ENCODE measurements at regions not wholly inside any gene's neighbourhood (a gene's known extent, or its start where the extent isn't known, plus 50 kb on each side); places are given as distances from the start of the nearest gene placed in this dataset.

- Mint-ChIP-seq H3K27ac (no peak overlapping the region), H3K36me3 (no peaks in the 10 kb centered on the region), H3K4me3 (no peak overlapping the region), H3K4me1 (no peaks in the 10 kb centered on the region), H3K9me3 (peaks cover 2 to 5% (median 3%) of the 10 kb centered on the region in 3 donors), H3K27me3 (peaks cover 3 to 12% of the 10 kb centered on the region in 2 donors)
- Histone ChIP-seq H3K27ac (ENCODE audit: low read length) (no peak overlapping the region), H3K9me3 (no peaks in the 10 kb centered on the region), H3K4me3 (ENCODE audit: control insufficient read depth in 1 of 2, extremely low read depth in 1 of 2, low read length in 1 of 2) (no peak overlapping the region), H3K36me3 (ENCODE audit: control insufficient read depth in 2 of 2, extremely low read depth in 1 of 2, insufficient read depth in 1 of 2, low read length in 1 of 2) (no peaks in the 10 kb centered on the region), H3K4me1 (ENCODE audit: control insufficient read depth in 1 of 2, extremely low read depth in 1 of 2, insufficient read depth in 2 of 2, low read length in 2 of 2) (no peaks in the 10 kb centered on the region), H3K27me3 (replicated peaks in 1 of 2; ENCODE audit: control insufficient read depth in 2 of 2, extremely low read depth in 1 of 2, insufficient read depth in 2 of 2, low read length in 1 of 2) (peaks cover 0 to 7% of the 10 kb centered on the region in 2 experiments)
- DNase-seq (no peak), ATAC-seq (replicated peaks in 1 of 4) (no peak)
- 83% methylated on average over 1 of the region's 2 CpGs for WGBS (ENCODE audit: insufficient coverage)
- ChIA-PET POLR2A (no interaction called here), CTCF (no interaction called here)
These were observed 396.0 kb upstream of the USP24 start for GRCh38 chr1:55611123-55611522.

GRCh38 chr1:55610203-55610602 is 395.0 kb upstream of the USP24 start:
- no peaks in the 10 kb centered on the region for H3K4me1 ChIP-seq (ENCODE audit: control insufficient read depth in 1 of 2, extremely low read depth in 1 of 2, insufficient read depth in 2 of 2, low read length in 2 of 2)
- H3K4me3 ChIP-seq (ENCODE audit: control insufficient read depth in 1 of 2, extremely low read depth in 1 of 2, low read length in 1 of 2) = no peak overlapping the region
- no peak for DNase-seq
- H3K36me3 ChIP-seq (ENCODE audit: control insufficient read depth in 2 of 2, extremely low read depth in 1 of 2, insufficient read depth in 1 of 2, low read length in 1 of 2) = no peaks in the 10 kb centered on the region
- H3K4me1 Mint-ChIP-seq = no peaks in the 10 kb centered on the region
- H3K27me3 ChIP-seq (replicated peaks in 1 of 2; ENCODE audit: control insufficient read depth in 2 of 2, extremely low read depth in 1 of 2, insufficient read depth in 2 of 2, low read length in 1 of 2) = peaks cover 0 to 7% of the 10 kb centered on the region in 2 experiments
- ChIA-PET POLR2A (no interaction called here), CTCF (no interaction called here)
- no peak overlapping the region for H3K27ac ChIP-seq (ENCODE audit: low read length)
- no peaks in the 10 kb centered on the region for H3K36me3 Mint-ChIP-seq
- no peak overlapping the region for H3K4me3 Mint-ChIP-seq
- no peak overlapping the region for H3K27ac Mint-ChIP-seq
- H3K9me3 Mint-ChIP-seq = peaks cover 0 to 3% (median 2%) of the 10 kb centered on the region in 3 donors
- peaks cover 3 to 14% of the 10 kb centered on the region in 2 donors for H3K27me3 Mint-ChIP-seq
- no peak for ATAC-seq (replicated peaks in 1 of 4)
- WGBS (ENCODE audit: insufficient coverage) = no CpG with 5 or more reads among the region's 3 CpGs
- no peaks in the 10 kb centered on the region for H3K9me3 ChIP-seq

DNA sequence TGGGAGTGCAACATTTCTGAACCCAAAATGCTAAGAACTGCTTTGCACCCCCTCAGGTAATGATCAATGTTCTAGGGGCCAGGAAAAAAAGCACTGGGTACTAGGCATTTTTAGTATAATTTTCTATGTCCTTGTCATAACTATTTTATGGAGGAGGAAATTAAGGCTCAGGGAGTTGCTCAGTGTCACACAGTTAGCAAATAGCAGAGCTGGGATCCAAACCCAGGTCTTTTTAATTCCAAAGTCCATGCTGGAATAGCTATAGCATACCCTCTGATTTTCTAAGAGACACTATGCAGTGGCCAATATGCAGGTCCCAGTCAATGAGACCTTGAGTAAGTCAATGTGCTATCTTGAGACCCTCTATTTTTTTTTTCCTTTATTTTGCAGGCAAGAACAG is 394.5 kb upstream of the USP24 start:
- no peak overlapping the region for H3K4me3 ChIP-seq (ENCODE audit: control insufficient read depth in 1 of 2, extremely low read depth in 1 of 2, low read length in 1 of 2)
- H3K36me3 Mint-ChIP-seq = no peaks in the 10 kb centered on the region
- H3K27me3 ChIP-seq (replicated peaks in 1 of 2; ENCODE audit: control insufficient read depth in 2 of 2, extremely low read depth in 1 of 2, insufficient read depth in 2 of 2, low read length in 1 of 2) = peaks cover 0 to 7% of the 10 kb centered on the region in 2 experiments
- ChIA-PET POLR2A (no interaction called here), CTCF (interaction anchor here in 1 of 2 donors (0.7 kb wide), 1 partner anchor 9 kb away, joined by 3 read pairs; no protein-coding TSS in a partner anchor)
- no peaks in the 10 kb centered on the region for H3K4me1 Mint-ChIP-seq
- no peak for ATAC-seq (replicated peaks in 1 of 4)
- H3K27ac ChIP-seq (ENCODE audit: low read length) = no peak overlapping the region
- H3K4me1 ChIP-seq (ENCODE audit: control insufficient read depth in 1 of 2, extremely low read depth in 1 of 2, insufficient read depth in 2 of 2, low read length in 2 of 2) = no peaks in the 10 kb centered on the region
- no peaks in the 10 kb centered on the region for H3K36me3 ChIP-seq (ENCODE audit: control insufficient read depth in 2 of 2, extremely low read depth in 1 of 2, insufficient read depth in 1 of 2, low read length in 1 of 2)
- DNase-seq = no peak
- H3K9me3 Mint-ChIP-seq = peaks cover 0 to 3% (median 2%) of the 10 kb centered on the region in 3 donors
- H3K9me3 ChIP-seq = no peaks in the 10 kb centered on the region
- H3K4me3 Mint-ChIP-seq = no peak overlapping the region
- H3K27ac Mint-ChIP-seq = no peak overlapping the region
- H3K27me3 Mint-ChIP-seq = peaks cover 5 to 14% of the 10 kb centered on the region in 2 donors

GRCh38 chr1:55605155-55605554 is 390.0 kb upstream of the USP24 start:
- peaks cover 0 to 3% (median 2%) of the 10 kb centered on the region in 3 donors for H3K9me3 Mint-ChIP-seq
- H3K27ac Mint-ChIP-seq = no peak overlapping the region
- Histone ChIP-seq H3K27ac (ENCODE audit: low read length) (no peak overlapping the region), H3K4me1 (ENCODE audit: control insufficient read depth in 1 of 2, extremely low read depth in 1 of 2, insufficient read depth in 2 of 2, low read length in 2 of 2) (no peaks in the 10 kb centered on the region), H3K27me3 (replicated peaks in 1 of 2; ENCODE audit: control insufficient read depth in 2 of 2, extremely low read depth in 1 of 2, insufficient read depth in 2 of 2, low read length in 1 of 2) (peaks cover 0 to 7% of the 10 kb centered on the region in 2 experiments), H3K9me3 (no peaks in the 10 kb centered on the region), H3K36me3 (ENCODE audit: control insufficient read depth in 2 of 2, extremely low read depth in 1 of 2, insufficient read depth in 1 of 2, low read length in 1 of 2) (no peaks in the 10 kb centered on the region), H3K4me3 (ENCODE audit: control insufficient read depth in 1 of 2, extremely low read depth in 1 of 2, low read length in 1 of 2) (no peak overlapping the region)
- ChIA-PET CTCF (no interaction called here), POLR2A (no interaction called here)
- DNase-seq (no peak), ATAC-seq (replicated peaks in 1 of 4) (no peak)
- H3K27me3 Mint-ChIP-seq = peaks cover 5 to 16% of the 10 kb centered on the region in 2 donors
- no peaks in the 10 kb centered on the region for H3K4me1 Mint-ChIP-seq
- H3K4me3 Mint-ChIP-seq = no peak overlapping the region
- H3K36me3 Mint-ChIP-seq = no peaks in the 10 kb centered on the region
- no CpG with 5 or more reads among the region's 3 CpGs for WGBS (ENCODE audit: insufficient coverage)

DNA sequence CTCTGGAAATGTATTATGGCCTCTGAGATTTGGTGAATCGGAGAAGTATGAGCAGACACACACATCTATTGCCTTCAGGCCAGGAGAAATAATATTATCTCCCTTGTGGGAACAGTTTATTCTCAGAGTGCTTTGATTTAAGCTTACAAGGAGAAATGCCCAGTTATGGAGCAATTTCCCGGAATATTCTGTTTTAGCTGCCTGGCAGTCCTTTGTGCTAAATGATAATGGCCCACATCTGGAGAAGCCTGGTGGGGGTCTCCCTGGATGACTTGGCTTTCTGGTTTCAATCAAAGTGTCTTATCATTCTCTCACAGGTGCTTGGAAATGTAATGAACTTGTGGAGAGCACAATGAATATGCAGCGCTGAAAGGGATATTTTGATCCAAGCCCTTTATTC is 389.6 kb upstream of the USP24 start:
- Mint-ChIP-seq H3K4me1 (no peaks in the 10 kb centered on the region), H3K36me3 (no peaks in the 10 kb centered on the region), H3K27ac (no peak overlapping the region), H3K4me3 (no peak overlapping the region), H3K27me3 (peaks cover 7 to 20% of the 10 kb centered on the region in 2 donors), H3K9me3 (peaks cover 0 to 3% (median 2%) of the 10 kb centered on the region in 3 donors)
- WGBS (ENCODE audit: insufficient coverage) = 100% methylated on average over 1 of the region's 3 CpGs
- POLR2A ChIA-PET = no interaction called here
- Histone ChIP-seq H3K27ac (ENCODE audit: low read length) (no peak overlapping the region), H3K36me3 (ENCODE audit: control insufficient read depth in 2 of 2, extremely low read depth in 1 of 2, insufficient read depth in 1 of 2, low read length in 1 of 2) (no peaks in the 10 kb centered on the region), H3K4me3 (ENCODE audit: control insufficient read depth in 1 of 2, extremely low read depth in 1 of 2, low read length in 1 of 2) (no peak overlapping the region), H3K27me3 (replicated peaks in 1 of 2; ENCODE audit: control insufficient read depth in 2 of 2, extremely low read depth in 1 of 2, insufficient read depth in 2 of 2, low read length in 1 of 2) (peaks cover 0 to 7% of the 10 kb centered on the region in 2 experiments), H3K9me3 (no peaks in the 10 kb centered on the region), H3K4me1 (ENCODE audit: control insufficient read depth in 1 of 2, extremely low read depth in 1 of 2, insufficient read depth in 2 of 2, low read length in 2 of 2) (no peaks in the 10 kb centered on the region)
- CTCF ChIA-PET = no interaction called here
- ATAC-seq (replicated peaks in 1 of 4) = no peak
- no peak for DNase-seq

- peaks cover 9 to 21% of the 10 kb centered on the region in 2 donors for H3K27me3 Mint-ChIP-seq
- no peak overlapping the region for H3K27ac Mint-ChIP-seq
- Histone ChIP-seq H3K4me3 (ENCODE audit: control insufficient read depth in 1 of 2, extremely low read depth in 1 of 2, low read length in 1 of 2) (no peak overlapping the region), H3K4me1 (ENCODE audit: control insufficient read depth in 1 of 2, extremely low read depth in 1 of 2, insufficient read depth in 2 of 2, low read length in 2 of 2) (no peaks in the 10 kb centered on the region), H3K27ac (ENCODE audit: low read length) (no peak overlapping the region), H3K9me3 (no peaks in the 10 kb centered on the region), H3K36me3 (ENCODE audit: control insufficient read depth in 2 of 2, extremely low read depth in 1 of 2, insufficient read depth in 1 of 2, low read length in 1 of 2) (no peaks in the 10 kb centered on the region), H3K27me3 (replicated peaks in 1 of 2; ENCODE audit: control insufficient read depth in 2 of 2, extremely low read depth in 1 of 2, insufficient read depth in 2 of 2, low read length in 1 of 2) (peaks cover 0 to 7% of the 10 kb centered on the region in 2 experiments)
- DNase-seq (no peak), ATAC-seq (replicated peaks in 1 of 4) (no peak)
- H3K9me3 Mint-ChIP-seq = peaks cover 0 to 3% (median 2%) of the 10 kb centered on the region in 3 donors
- H3K4me3 Mint-ChIP-seq = no peak overlapping the region
- H3K4me1 Mint-ChIP-seq = no peaks in the 10 kb centered on the region
- CTCF ChIA-PET = no interaction called here
- no peaks in the 10 kb centered on the region for H3K36me3 Mint-ChIP-seq
- POLR2A ChIA-PET = no interaction called here
These were observed 389.0 kb upstream of the USP24 start for GRCh38 chr1:55604179-55604578.

DNA sequence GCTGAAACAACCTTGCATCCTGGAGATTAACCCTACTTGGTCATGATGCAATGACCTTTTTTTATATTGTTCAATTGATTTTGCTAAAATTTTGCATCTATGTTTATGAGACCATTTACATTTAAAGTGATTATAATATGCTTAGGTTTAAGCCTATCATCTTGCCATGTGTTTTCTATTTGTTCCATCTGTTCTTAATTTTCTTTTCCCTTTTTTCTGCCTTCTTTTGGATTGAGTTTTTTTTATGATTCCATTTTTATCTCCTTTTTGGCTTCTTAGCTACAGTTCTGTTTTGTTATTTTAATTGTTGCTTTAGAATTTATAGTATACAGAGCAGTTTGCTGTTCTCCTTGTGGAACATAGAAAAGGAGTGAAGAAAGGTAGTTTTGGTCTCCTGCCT is 385.1 kb upstream of the USP24 start:
- POLR2A ChIA-PET = no interaction called here
- ATAC-seq (replicated peaks in 1 of 4) (no peak), DNase-seq (no peak)
- Histone ChIP-seq H3K27ac (ENCODE audit: low read length) (no peak overlapping the region), H3K36me3 (ENCODE audit: control insufficient read depth in 2 of 2, extremely low read depth in 1 of 2, insufficient read depth in 1 of 2, low read length in 1 of 2) (no peaks in the 10 kb centered on the region), H3K27me3 (replicated peaks in 1 of 2; ENCODE audit: control insufficient read depth in 2 of 2, extremely low read depth in 1 of 2, insufficient read depth in 2 of 2, low read length in 1 of 2) (no peaks in the 10 kb centered on the region), H3K9me3 (no peaks in the 10 kb centered on the region), H3K4me3 (ENCODE audit: control insufficient read depth in 1 of 2, extremely low read depth in 1 of 2, low read length in 1 of 2) (no peak overlapping the region), H3K4me1 (ENCODE audit: control insufficient read depth in 1 of 2, extremely low read depth in 1 of 2, insufficient read depth in 2 of 2, low read length in 2 of 2) (no peaks in the 10 kb centered on the region)
- CTCF ChIA-PET = no interaction called here
- Mint-ChIP-seq H3K27me3 (peaks cover 7 to 20% of the 10 kb centered on the region in 2 donors), H3K27ac (no peak overlapping the region), H3K4me3 (no peak overlapping the region), H3K9me3 (peaks cover 4 to 9% (median 8%) of the 10 kb centered on the region in 3 donors), H3K4me1 (no peaks in the 10 kb centered on the region), H3K36me3 (no peaks in the 10 kb centered on the region)
